Right lobe of liver (tissue), 6 donors: ENCODE measurements at regions not wholly inside any gene's neighbourhood (a gene's known extent, or its start where the extent isn't known, plus 50 kb on each side); places are given as distances from the start of the nearest gene placed in this dataset.
"Not testable (repeated sequence)": the region's sequence is repeated elsewhere in the genome, so short reads cannot be mapped to it uniquely, and the experiment has no call there.

ENCODE experiments used
- ATAC-seq, 4 donors: fragments of 200-7000 bp; cut with Tn5 transposase; one replicate each; pipeline ENCODE4 v1.9.1; 2020; ENCODE audit warnings: mild to moderate bottlenecking in 4 of 4, moderate library complexity in 4 of 4
- DNase-seq, 3 donors: peaks; one replicate each; pipeline ENCODE4 v3.0.0-alpha.2; 2020
- H3K27ac ChIP-seq, 3 donors: fragments of 200-600 bp; one replicate each; pipeline ENCODE4 v1.8.0; 2022
- H3K27me3 ChIP-seq, 2 donors: fragments of 200-600 bp; one replicate each; pipeline ENCODE4 v1.8.0; 2022
- H3K36me3 ChIP-seq, 4 donors: fragments of 200-600 bp; sonication (generic) in 1 of 4; one replicate each; pipeline versions ENCODE4 v1.5.1 to v1.8.0; 2017 to 2022; ENCODE audit warnings: control low read depth in 1 of 4
- H3K4me1 ChIP-seq, 4 donors: fragments of 200-600 bp; sonication (generic) in 1 of 4; one replicate each; pipeline versions ENCODE4 v1.5.1 to v1.8.0; 2017 to 2022; ENCODE audit warnings: control low read depth in 1 of 4
- H3K4me3 ChIP-seq, 3 donors: fragments of 200-600 bp; one replicate each; pipeline ENCODE4 v1.8.0; 2022
- H3K9me3 ChIP-seq, 4 donors: fragments of 200-600 bp; sonication (generic) in 1 of 4; one replicate each; pipeline versions ENCODE4 v1.5.1 to v1.8.0; 2017 to 2022; ENCODE audit warnings: control low read depth in 1 of 4
- CTCF ChIP-seq, 4 donors: fragments of 200-600 bp in 3 of 4; fragments of 450-650 bp in 1 of 4; IDR thresholded peaks; one replicate each; pipeline versions ENCODE4 v1.5.1 to v1.8.0; 2016 to 2022; ENCODE audit warnings: antibody characterized with exemption in 4 of 4, mild to moderate bottlenecking in 2 of 4
- POLR2A ChIP-seq: fragments of 450-650 bp; IDR thresholded peaks from one replicate; pipeline ENCODE4 v1.6.1; 2017; ENCODE audit warnings: antibody characterized with exemption, mild to moderate bottlenecking
- WGBS: methylation state at CpG from one replicate; pipeline ENCODE4 v1.1.6; 2018; ENCODE audit warnings: low coverage, low lambda C conversion rate; ENCODE audit not compliant: insufficient coverage; ENCODE audit errors: missing lambda C conversion rate; 5-methylcytosine and 5-hydroxymethylcytosine counted together
- intact Hi-C, 2 donors: fragments of 100-400 bp; cut with DNase I; formaldehyde crosslinking; loops; one replicate each; pipeline versions ENCODE4 v1.11.2 to v1.14.1; 2022
- donor health status: DM: no; HTN: yes; CAD: no.
- donor health status: DM: no; HTN: no; CAD: no.
- donor health status: DM: no; HTN: no; CAD: no.
- donor health status: DM: no; HTN: yes; CAD: no.
- donor health status: DM: no; HTN: yes; CAD: no.

DNA sequence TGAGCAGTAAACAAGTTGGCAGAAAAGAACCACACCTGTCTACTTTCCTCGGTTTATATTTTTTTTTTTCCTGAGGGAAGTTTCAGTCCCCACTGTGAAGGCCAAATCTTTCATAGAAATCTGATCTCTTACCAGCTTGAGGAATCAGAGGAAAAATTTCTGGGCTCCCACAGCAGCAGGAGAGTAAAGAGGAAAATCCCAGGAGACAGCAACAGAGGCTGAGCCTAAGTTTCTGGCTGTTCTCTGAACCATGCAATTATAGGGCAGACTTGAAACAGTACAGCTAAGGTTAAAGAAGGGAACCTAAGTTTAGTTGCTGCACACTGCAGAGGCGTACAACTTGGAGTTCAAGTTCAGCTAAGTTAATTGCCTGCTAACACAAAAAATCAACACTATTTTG lies 1090.9 kb upstream of the INTU start:
- Histone ChIP-seq H3K4me1 (no peaks in the 10 kb centered on the region), H3K4me3 (no peak overlapping the region), H3K36me3 (no peaks in the 10 kb centered on the region), H3K27ac (no peak overlapping the region), H3K27me3 (no peaks in the 10 kb centered on the region), H3K9me3 (no peaks in the 10 kb centered on the region)
- no peak for DNase-seq
- WGBS, result 42% methylated on average over 2 of the region's 2 CpGs
- ATAC-seq, result no peak
- intact Hi-C loops, result no loop called here
- no peak for TF ChIP-seq CTCF (IDR thresholded peaks at IDR 0.05)
- TF ChIP-seq POLR2A, result no peak

DNA sequence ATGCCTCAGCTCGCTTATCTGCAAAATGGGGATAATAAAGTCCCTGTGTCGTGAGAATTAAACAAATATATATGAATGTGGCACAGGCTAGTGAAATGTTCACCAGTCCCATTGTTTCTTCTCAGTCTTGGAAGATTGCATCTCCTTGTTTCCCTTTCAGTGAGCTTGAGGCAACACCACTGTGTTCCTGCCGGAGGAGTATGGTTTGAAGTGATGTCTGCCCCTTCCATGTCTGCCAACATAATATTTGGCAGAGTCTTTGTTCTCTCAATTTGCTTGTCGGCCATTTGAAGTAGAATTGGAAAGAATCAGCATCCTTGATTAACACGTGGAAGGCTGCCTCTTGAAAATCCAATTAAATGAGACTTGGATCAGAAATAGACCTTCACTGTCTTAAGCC lies 1088.5 kb upstream of the INTU start:
- Histone ChIP-seq H3K36me3 (no peaks in the 10 kb centered on the region), H3K27ac (no peak overlapping the region), H3K27me3 (no peaks in the 10 kb centered on the region), H3K9me3 (no peaks in the 10 kb centered on the region), H3K4me1 (no peaks in the 10 kb centered on the region), H3K4me3 (no peak overlapping the region)
- TF ChIP-seq CTCF (IDR thresholded peaks at IDR 0.05) (no peak), POLR2A (no peak)
- DNase-seq (no peak), ATAC-seq (no peak)
- WGBS, result 33% methylated on average over 5 of the region's 5 CpGs
- intact Hi-C loops, result no loop called here

DNA sequence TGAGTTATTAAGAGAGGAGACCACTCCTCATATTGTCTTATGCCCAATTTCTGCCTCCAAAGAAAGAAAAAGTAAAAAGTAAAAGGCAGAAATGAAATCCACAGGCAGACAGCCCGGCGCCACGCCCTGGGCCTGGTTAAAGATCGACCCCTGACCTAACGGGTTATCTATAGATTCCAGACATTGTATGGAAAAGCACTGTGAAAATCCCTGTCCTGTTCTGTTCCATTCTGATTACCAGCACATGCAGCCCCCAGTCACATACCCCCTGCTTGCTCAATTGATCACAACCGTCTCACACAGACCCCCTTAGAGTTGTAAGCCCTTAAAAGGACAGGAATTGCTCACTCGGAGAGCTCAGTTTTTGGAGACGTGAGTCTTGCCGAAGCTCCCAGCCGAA lies 1086.6 kb upstream of the INTU start:
- H3K9me3 ChIP-seq, intact Hi-C loops, H3K4me3 ChIP-seq, H3K27me3 ChIP-seq, ATAC-seq, H3K36me3 ChIP-seq, H3K27ac ChIP-seq, DNase-seq, H3K4me1 ChIP-seq: not testable (repeated sequence)
- WGBS, result 74% methylated on average over 10 of the region's 10 CpGs

DNA sequence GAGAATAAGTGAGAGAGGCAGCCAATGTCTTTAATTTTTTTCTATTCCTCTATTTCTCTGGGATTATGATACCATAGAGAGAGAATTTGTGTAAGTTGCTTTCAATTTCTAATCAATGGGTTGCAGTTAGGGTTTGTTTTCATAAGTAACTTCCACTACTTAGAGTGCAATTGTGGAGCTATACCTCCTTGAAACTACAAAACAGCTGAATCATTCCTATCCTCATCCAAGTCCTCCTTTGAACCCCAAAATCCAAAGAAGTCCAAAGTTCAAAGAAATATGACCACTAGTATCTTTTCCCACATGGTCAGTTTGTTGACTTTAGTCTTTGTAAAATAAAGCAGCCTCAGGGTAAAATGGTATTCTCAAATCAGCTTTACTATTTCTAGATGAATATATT lies 1085.4 kb upstream of the INTU start:
- DNase-seq (no peak), ATAC-seq (no peak)
- no peak overlapping the region for H3K27ac ChIP-seq
- H3K36me3 ChIP-seq, result no peaks in the 10 kb centered on the region
- intact Hi-C loops, result no loop called here
- H3K4me3 ChIP-seq, result no peak overlapping the region
- no peaks in the 10 kb centered on the region for H3K9me3 ChIP-seq
- no peaks in the 10 kb centered on the region for H3K27me3 ChIP-seq
- TF ChIP-seq CTCF (IDR thresholded peaks at IDR 0.05) (no peak), POLR2A (no peak)
- H3K4me1 ChIP-seq, result no peaks in the 10 kb centered on the region

DNA sequence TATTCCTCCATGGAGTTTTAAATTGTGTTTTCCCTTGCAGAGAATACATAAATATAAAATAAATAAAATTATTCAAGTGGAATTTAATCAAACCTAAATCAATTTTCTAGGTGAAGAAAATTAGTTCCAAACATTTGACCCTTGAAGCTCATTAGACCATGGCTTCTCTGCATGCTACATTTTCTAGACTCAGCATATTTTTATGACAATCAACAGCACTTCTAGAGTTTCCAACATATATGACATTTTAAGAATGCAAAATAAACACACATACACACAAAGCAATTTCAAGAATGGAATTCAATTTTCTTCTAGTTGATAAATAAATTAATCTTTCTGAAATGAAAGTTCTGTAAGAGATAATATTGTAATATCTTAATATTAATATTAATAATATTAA lies 1083.9 kb upstream of the INTU start:
- H3K9me3 ChIP-seq, result no peaks in the 10 kb centered on the region
- H3K27me3 ChIP-seq, result no peaks in the 10 kb centered on the region
- TF ChIP-seq CTCF (IDR thresholded peaks at IDR 0.05) (no peak), POLR2A (no peak)
- no peak overlapping the region for H3K4me3 ChIP-seq
- ATAC-seq (no peak), DNase-seq (no peak)
- no peak overlapping the region for H3K27ac ChIP-seq
- no peaks in the 10 kb centered on the region for H3K4me1 ChIP-seq
- no peaks in the 10 kb centered on the region for H3K36me3 ChIP-seq
- intact Hi-C loops, result no loop called here
